Liver (tissue), 3 donors: ENCODE measurements at regions not wholly inside any gene's neighbourhood (a gene's known extent, or its start where the extent isn't known, plus 50 kb on each side); places are given as distances from the start of the nearest gene placed in this dataset.
"Not testable (repeated sequence)": the region's sequence is repeated elsewhere in the genome, so short reads cannot be mapped to it uniquely, and the experiment has no call there.

ENCODE experiments used
- CTCF ChIP-seq: fragments of 150-350 bp; IDR thresholded peaks from 2 replicates; pipeline ENCODE4 v1.5.1; 2017; ENCODE audit warnings: improper control_type of control experiment, low read depth, low read length; ENCODE audit not compliant: missing input control
- GABPA ChIP-seq, 2 donors: IDR thresholded peaks in 1 of 2; conservative IDR thresholded peaks in 1 of 2; 2 replicates each; pipeline ENCODE4 v1.6.1; 2016; ENCODE audit warnings: antibody characterized with exemption in 2 of 2, mild to moderate bottlenecking in 1 of 2, moderate library complexity in 1 of 2
- HNF4G ChIP-seq: IDR thresholded peaks from 2 replicates; pipeline ENCODE4 v1.6.1; 2016; ENCODE audit warnings: antibody characterized with exemption
- JUND ChIP-seq, 2 donors: IDR thresholded peaks; 2 replicates each; pipeline ENCODE4 v1.6.1; 2016; ENCODE audit warnings: antibody characterized with exemption in 2 of 2
- MAX ChIP-seq: IDR thresholded peaks from 2 replicates; pipeline ENCODE4 v1.6.1; 2016; ENCODE audit warnings: antibody characterized with exemption
- NR2F2 ChIP-seq: IDR thresholded peaks from 2 replicates; pipeline ENCODE4 v1.6.1; 2016; ENCODE audit warnings: antibody characterized with exemption
- REST ChIP-seq: IDR thresholded peaks from 2 replicates; pipeline ENCODE4 v1.6.1; 2016; ENCODE audit warnings: antibody characterized with exemption, mild to moderate bottlenecking
- YY1 ChIP-seq: IDR thresholded peaks from 2 replicates; pipeline ENCODE4 v1.6.1; 2016; ENCODE audit warnings: antibody characterized with exemption, mild to moderate bottlenecking
- donor health status: healthy.
- donor health status: healthy.

- TF ChIP-seq CTCF; REST; HNF4G; JUND (IDR thresholded peaks at IDR 0.05); YY1; NR2F2; GABPA (IDR thresholded peaks at IDR 0.05 in 1 of 2, conservative IDR thresholded peaks at IDR 0.05 in 1 of 2); MAX: not testable (repeated sequence)
Measured at GRCh38 chr3:99294092-99294491, 344.3 kb upstream of the COL8A1 start.
